ENCODE measurements at regions not wholly inside any gene's neighbourhood (a gene's known extent, or its start where the extent isn't known, plus 50 kb on each side); places are given as distances from the start of the nearest gene placed in this dataset.
A peak's percentile ranks its signal among the peaks of the same experiment; 100 is the strongest.
"Not testable (repeated sequence)": the region's sequence is repeated elsewhere in the genome, so short reads cannot be mapped to it uniquely, and the experiment has no call there.

DNA sequence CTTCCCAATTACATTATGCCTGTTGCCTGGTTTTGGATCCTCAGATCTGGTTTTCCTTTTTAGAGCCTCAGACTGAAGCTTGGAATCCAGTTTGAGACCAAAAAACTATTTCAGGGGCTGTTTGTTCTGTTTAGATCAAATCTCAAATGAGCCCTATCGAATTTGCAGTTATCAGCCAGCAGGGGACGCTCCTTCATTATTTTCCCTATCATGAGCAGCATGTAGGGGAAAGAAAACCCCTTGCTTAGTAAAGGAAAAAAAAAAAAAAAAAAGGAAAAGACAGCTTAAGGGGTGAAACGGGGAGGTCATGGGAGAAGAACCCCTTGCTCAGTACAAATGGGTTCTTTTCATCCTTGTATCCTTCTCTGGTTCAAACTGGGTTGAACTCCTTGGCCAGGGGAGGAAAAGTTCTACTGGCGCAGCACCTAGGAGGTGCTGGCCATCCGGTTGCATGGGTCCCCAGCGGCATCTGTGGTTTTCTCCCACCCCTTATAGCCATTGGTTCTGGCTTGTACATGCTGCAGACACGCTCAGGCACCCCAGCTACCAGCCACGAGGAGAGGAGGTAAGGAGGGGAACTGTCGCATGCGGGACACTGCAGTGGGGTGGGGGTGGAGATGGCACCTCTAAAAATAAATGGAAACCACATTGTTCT lies 1375.1 kb upstream of the ALCAM start:
- in situ Hi-C loops (cut with HindIII; ENCODE audit: low pct_ligation_motif_present, low pct_unique_long_range_greater_than_20kb, low sequenced_read_pairs), result no loop called here
- peak; percentile 15 for DNase-seq

DNA sequence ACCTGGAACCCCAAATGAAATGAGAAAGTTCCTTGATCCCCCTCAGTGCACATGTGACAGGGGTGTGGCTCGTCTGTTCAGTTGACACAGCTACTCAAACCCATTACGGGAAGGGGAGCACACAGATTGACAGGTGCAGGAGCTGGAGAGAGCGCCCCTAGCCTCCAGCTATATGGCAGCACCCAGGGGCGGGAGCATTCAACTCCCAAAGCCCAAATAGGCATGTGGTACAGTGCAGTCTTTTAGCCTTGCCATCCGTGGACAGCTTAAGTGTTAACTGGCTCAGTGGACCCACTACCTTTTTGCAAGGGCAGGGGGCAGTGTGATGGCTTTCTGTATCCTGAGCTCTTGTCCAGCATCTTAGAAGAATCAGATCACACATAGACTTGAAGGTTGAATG lies 1374.2 kb upstream of the ALCAM start:
- in situ Hi-C loops (cut with HindIII; ENCODE audit: low pct_ligation_motif_present, low pct_unique_long_range_greater_than_20kb, low sequenced_read_pairs), result no loop called here
- DNase-seq, result no peak

DNA sequence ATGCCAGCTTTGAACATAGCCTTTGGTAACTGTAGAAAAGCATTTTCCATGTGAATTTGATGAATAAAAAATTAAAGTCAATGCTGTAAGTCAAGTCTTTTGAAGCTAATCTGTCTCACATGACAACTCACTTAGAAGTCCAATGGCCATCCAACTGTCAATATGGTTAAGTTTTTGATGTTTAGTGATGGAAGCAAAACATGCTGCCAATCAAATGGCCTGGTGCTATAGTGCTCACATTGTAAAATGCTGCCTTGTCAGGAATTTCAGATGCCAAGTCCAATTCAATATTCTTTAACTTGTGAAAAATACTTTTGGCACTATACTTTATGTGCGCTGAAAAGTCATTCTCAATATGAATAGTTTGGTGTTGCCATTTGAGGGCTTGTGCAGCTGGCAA lies 1361.8 kb upstream of the ALCAM start:
- DNase-seq, result no peak

DNA sequence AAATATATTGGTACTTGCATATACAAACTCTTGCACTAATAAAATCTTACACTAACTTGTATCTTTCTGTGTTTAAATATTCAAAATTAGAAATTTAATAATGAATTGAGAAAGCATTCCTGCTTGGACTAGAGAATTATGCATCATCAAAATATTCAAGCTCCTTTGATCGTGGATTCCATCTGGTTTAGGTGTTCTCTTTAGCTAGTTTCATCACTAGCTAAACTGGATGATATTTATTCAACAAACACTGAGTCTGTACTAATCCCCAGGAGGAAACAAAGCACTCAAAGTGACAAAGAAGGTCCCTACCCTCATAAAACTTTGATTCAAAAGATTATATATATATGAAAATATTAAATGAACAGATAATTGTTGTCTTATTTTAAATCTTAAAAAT lies 1360.9 kb upstream of the ALCAM start:
- no peak for DNase-seq
- in situ Hi-C loops (cut with HindIII; ENCODE audit: low pct_ligation_motif_present, low pct_unique_long_range_greater_than_20kb, low sequenced_read_pairs), result no loop called here

More for the DNA sequence above, 1361.8 kb upstream of the ALCAM start:
- in situ Hi-C loops (cut with HindIII; ENCODE audit: low pct_ligation_motif_present, low pct_unique_long_range_greater_than_20kb, low sequenced_read_pairs), result no loop called here

DNA sequence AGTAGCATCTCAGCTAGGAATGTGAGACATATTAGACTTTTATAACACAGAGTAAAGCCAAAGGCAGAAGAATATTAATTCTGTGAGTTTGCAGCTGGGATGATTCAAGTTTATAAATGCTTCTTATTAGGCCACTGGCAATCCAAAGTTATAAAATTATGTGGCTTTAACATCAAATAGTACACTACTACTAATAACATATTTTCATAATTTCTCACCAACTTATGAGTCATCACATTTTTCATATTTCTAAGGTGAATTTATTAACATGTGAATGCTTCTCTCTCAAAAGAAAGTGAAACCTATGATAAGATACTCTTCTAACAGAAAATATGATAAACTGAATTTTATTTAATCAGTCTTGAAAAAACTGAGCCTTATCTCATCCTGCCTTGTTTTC lies 1348.2 kb upstream of the ALCAM start:
- in situ Hi-C loops (cut with HindIII; ENCODE audit: low pct_ligation_motif_present, low pct_unique_long_range_greater_than_20kb, low sequenced_read_pairs), result no loop called here
- DNase-seq, result no peak

DNA sequence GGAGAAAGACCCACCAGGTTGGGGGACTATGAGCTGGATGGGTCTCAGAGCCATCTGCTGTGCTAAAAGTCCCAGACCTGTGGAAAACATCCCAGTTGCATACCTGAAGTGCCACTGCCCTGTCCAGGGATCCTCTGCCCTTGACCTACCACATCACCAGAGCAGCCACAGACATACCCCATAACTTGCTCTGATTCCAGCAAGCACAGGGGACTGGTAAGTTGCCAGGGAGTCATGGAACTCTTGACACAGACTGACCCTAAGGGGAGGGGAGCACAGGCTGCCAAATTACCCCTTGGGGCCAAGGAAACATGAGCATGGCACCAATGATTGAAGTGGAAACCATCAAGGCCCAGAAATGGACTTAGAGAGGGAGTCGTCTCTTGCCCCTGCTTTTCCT lies 1335.1 kb upstream of the ALCAM start:
- DNase-seq, result no peak
- in situ Hi-C loops (cut with HindIII; ENCODE audit: low pct_ligation_motif_present, low pct_unique_long_range_greater_than_20kb, low sequenced_read_pairs), result no loop called here

DNA sequence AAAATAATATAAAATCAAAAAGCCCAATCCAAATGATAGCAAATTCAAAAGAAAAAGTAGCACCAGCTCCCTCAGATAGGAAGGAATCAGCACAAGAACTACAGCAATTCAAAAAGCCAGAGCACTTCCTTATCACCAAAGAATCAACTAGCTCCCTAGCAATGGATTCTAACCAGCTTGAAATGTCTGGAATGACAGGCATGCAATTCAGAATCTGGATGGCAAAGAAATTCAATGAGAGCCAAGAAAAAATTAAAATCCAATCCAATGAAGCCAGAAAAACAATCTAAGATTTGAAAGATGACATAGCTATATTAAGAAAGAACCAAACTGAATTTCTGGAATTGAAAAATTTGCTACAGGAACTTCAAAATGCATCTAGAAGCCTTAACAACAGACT lies 1334.4 kb upstream of the ALCAM start:
- peak; percentile 40 for DNase-seq
- in situ Hi-C loops (cut with HindIII; ENCODE audit: low pct_ligation_motif_present, low pct_unique_long_range_greater_than_20kb, low sequenced_read_pairs), result no loop called here

DNA sequence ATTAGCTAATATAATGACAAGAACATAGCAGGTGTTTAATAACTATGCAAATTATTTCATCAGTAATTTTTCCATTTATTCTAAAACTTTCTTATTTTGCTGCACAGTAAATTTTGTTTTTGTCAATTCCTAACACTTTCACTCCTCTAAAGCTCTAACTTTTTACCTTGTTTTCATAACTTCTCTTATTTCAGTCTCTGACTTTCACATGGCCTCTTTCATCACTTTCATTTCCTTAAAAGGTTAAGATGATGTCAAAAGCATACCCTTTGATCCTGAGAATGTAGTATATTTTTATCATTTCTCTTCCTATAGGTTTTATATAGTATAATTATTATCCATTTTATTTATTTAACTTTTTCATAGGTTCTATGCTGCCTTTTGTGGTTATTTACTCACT lies 1325.8 kb upstream of the ALCAM start:
- in situ Hi-C loops (cut with HindIII; ENCODE audit: low pct_ligation_motif_present, low pct_unique_long_range_greater_than_20kb, low sequenced_read_pairs), result no loop called here
- no peak for DNase-seq

DNA sequence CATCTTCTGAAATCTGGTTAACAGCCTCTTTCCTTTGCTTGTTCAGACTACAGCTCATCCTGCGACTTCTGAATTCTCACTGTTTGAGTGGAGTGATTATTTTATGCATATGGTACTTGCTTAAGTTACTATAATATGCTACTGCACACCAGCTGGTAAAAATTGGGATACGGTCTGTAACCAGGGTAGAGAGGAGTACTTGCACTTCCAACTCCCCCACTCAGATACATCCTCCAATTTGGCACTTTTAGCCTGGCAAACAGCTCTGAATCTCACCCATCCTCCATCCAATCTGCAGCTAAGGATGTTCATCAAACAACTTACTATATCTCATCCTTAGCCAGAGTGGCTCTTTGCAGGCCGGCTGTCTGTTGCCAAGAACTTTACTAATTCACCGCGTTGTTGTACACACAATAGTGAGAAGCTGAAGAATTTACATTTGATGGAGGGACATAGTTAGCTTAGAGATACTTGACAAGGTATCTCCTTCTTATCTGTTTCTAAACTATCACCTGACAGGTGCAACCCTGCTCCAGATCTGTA lies 1323.6 kb upstream of the ALCAM start:
- in situ Hi-C loops (cut with HindIII; ENCODE audit: low pct_ligation_motif_present, low pct_unique_long_range_greater_than_20kb, low sequenced_read_pairs); DNase-seq: not testable (repeated sequence)

DNA sequence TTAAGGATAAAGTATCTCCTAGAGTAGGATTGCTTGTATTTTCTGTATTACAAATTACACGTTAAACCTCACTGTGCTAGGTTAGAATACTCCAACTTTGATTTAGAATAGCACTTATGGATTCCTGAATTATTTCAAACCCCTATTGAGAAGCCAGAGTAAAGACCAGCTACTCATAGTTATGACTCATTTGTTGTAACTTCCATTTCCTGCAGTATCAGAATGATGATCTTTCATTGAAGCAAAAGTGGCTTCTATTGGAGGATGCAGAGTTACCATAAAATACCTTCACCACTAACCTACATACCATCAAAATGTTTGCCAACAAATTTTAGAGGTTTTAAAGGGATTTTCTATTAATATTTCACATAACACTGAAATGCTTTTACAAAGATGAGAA lies 1322.7 kb upstream of the ALCAM start:
- in situ Hi-C loops (cut with HindIII; ENCODE audit: low pct_ligation_motif_present, low pct_unique_long_range_greater_than_20kb, low sequenced_read_pairs), result no loop called here

DNA sequence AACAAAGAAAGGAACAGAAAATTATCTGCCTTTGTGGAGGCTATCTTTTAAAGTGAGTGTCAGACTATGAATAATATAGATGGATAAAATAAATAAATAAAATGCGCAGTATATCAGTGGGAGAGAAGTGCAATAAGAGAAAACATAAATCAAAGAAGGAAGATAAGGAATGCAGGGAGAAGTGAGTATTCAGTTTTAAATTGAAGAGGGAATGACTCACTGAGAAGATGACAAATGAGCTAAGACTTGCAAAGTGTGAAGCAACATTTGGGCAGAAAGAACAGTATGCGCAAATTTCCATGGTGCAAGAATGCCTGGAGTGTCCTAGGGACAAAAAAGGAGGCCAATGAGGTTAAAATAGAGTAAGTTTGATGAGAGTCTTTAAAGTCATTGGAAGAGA lies 1300.1 kb upstream of the ALCAM start:
- DNase-seq, result no peak

More for the DNA sequence above, 1322.7 kb upstream of the ALCAM start:
- no peak for DNase-seq

DNA sequence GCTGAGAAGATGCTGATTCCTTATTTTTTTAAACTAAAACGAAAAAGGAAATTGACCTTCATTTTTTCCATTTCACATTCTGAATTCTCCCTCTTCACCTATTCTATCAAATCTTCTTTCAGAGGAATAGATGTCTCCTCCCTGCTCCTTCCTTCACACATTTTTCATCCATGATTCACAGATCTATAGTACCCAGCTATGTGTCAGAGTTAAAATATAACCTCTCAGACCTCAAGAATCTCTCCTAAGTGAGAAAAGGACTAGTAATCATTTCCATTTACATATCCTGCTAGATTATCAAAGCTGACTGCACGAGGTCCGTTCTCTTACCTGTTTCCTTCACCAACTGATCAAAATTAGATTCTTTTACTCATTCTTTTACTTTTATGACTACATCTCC lies 1297.6 kb upstream of the ALCAM start:
- peak; percentile 87 for DNase-seq
- in situ Hi-C loops (cut with HindIII; ENCODE audit: low pct_ligation_motif_present, low pct_unique_long_range_greater_than_20kb, low sequenced_read_pairs), result no loop called here

More for the DNA sequence above, 1300.1 kb upstream of the ALCAM start:
- in situ Hi-C loops (cut with HindIII; ENCODE audit: low pct_ligation_motif_present, low pct_unique_long_range_greater_than_20kb, low sequenced_read_pairs), result no loop called here

DNA sequence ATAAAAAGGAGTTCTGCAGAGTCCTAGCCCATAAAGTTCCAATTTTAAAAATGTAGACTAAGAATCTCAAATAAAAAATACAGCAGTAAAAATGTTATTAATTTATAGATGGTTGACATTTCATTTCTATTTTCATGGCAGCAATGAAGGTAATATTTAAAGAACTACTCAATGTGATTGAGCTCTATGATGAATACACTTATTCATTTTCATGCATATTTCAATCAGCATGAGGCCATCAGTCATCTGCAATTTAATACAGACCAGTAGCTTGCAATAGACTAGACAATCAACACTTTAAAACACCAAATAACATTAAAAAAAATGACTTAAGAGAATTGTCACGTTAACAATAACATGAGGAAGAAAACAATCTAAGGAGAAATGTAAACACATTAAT lies 1295.8 kb upstream of the ALCAM start:
- in situ Hi-C loops (cut with HindIII; ENCODE audit: low pct_ligation_motif_present, low pct_unique_long_range_greater_than_20kb, low sequenced_read_pairs), result no loop called here
- DNase-seq, result no peak

DNA sequence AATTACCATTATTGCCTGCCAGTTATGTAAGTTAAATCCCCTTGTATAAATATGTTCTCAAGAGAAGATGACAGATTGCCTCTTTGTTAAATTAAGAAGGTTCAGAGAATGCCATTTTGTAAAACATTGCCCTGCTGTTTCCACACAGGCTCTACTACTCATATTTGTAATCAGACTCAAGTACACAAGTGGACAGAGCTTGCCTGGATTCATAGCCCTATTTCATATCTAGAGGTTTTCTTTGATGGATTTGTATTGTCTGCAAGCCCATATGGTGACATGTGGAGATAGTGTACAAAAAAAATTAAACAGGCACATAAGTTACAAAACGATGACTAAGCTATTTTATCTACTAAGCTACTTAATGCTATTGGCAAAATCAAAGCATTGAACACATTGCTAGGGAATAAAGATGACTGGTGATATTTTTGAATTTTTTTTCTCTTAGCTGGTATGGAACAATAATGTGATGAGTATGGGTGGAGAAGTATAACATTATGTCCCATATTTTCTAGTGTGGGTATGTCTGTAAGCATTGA lies 1286.6 kb upstream of the ALCAM start:
- in situ Hi-C loops (cut with HindIII; ENCODE audit: low pct_ligation_motif_present, low pct_unique_long_range_greater_than_20kb, low sequenced_read_pairs), result no loop called here
- no peak for DNase-seq

DNA sequence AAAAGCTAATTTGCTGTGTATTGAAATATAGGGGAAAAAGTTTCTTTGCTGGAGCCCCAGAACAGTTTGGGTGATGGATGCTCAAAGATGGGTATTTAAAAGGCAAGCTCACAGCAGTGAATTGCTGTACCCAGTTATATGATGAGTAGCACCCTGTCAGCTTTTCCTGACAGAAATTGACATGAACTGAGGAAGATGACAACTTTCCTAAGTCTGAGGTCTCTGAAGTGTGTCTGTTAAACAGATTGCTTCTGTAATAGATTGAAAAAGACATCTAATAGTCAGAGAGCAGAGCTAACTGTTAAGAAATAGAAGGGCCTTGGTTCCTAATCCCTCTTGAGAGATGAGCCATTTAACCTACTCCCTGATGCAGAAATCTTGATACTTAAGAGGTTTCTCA lies 1278.0 kb upstream of the ALCAM start:
- in situ Hi-C loops (cut with HindIII; ENCODE audit: low pct_ligation_motif_present, low pct_unique_long_range_greater_than_20kb, low sequenced_read_pairs), result no loop called here

DNA sequence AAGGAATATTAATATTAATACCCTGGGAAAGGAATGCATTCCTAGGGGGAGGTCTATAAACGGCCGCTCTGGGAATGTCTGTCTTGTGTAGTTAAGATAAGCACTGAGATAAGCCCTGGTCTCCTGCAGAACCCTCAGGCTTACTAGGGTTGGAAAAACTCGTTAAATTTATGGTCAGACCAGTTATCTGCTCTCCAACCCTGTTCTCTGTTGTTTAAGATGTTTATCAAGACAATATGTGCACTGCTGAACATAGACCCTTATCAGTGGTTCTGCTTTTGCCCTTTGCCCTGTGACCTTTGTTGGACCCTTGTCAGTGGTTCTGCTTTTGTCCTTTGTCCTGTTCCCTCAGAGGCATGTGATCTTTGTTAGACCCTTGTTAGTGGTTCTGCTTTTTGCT lies 1276.7 kb upstream of the ALCAM start:
- in situ Hi-C loops (cut with HindIII; ENCODE audit: low pct_ligation_motif_present, low pct_unique_long_range_greater_than_20kb, low sequenced_read_pairs), result not testable (repeated sequence)

More for the DNA sequence above, 1278.0 kb upstream of the ALCAM start:
- DNase-seq, result no peak

DNA sequence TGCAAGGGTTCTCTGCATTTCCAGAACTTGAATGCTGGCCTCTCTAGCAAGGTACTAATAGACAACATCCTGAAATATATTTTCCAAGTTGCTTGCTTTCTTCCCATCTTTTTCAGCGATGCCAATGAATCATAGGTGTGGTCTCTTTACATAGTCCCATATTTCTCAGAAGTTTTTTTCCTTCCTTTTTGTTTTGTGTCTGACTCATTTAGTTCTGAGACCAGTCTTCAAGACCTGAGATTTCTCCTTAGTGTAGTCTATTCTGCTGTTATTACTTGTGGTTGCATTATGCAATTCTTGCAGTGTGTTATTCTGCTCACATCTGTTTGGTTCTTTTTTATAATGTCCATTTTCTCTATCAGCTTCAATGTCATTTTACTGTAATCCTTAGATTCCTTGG lies 1265.0 kb upstream of the ALCAM start:
- in situ Hi-C loops (cut with HindIII; ENCODE audit: low pct_ligation_motif_present, low pct_unique_long_range_greater_than_20kb, low sequenced_read_pairs), result no loop called here
- DNase-seq, result no peak

More for the DNA sequence above, 1276.7 kb upstream of the ALCAM start:
- DNase-seq, result not testable (repeated sequence)

DNA sequence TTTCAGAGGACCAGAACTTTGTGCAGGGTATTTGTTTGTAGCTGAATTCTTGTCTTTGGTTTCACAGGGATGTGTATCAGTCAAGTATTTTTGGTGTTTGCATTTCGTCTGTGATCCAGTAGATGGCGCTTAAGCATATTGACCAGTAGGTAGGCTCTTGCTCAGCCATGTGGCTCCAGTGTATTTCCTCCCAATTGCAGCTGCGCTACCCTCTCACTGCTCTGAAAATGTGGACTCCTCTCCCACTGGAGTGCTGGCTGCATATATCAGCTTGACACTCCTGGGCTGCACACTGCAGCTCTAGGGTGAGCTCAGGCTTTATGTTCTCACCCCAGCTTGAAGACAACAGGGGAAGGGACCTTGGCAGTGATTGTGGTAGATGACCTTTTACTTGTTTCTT lies 1264.3 kb upstream of the ALCAM start:
- in situ Hi-C loops (cut with HindIII; ENCODE audit: low pct_ligation_motif_present, low pct_unique_long_range_greater_than_20kb, low sequenced_read_pairs), result no loop called here
- DNase-seq, result peak; percentile 43

DNA sequence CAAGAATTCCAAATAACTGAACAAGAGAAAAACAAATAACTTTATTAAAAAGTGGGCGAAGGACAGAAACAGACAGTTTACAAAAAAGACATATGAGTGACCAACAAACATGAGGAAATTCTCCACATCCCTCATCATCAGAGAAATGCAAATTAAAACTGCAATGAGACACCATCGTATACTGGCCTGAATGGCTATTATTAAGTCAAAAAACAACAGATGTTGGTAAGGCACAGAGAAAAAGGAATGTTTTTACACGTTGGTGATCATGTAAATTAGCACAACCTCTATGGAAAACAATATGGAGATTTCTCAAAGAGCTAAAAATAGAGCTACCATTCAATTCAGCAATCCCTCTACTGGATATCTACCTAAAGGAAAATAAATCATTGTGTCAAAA lies 1260.4 kb upstream of the ALCAM start:
- no peak for DNase-seq
- in situ Hi-C loops (cut with HindIII; ENCODE audit: low pct_ligation_motif_present, low pct_unique_long_range_greater_than_20kb, low sequenced_read_pairs), result no loop called here

DNA sequence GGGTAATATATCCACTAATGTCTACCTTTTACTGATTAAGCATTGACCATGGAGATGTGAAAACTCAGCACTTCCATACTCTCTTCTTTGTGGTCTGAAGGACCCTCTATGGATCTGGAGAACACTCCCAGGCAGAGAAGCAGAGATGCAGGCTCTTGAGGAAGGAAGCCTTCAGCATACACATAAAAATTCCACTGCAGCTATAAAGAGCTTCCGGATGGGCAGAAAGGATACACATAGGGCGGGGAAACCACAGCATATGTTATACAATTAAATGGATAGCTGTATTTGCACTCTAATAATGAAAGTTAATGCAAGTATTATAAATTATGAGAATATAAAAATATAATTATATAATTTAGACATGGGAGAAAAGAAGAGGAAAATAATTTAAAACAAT lies 1258.2 kb upstream of the ALCAM start:
- no peak for DNase-seq
- in situ Hi-C loops (cut with HindIII; ENCODE audit: low pct_ligation_motif_present, low pct_unique_long_range_greater_than_20kb, low sequenced_read_pairs), result no loop called here
